ENCODE measurements at regions not wholly inside any gene's neighbourhood (a gene's known extent, or its start where the extent isn't known, plus 50 kb on each side); places are given as distances from the start of the nearest gene placed in this dataset.

- Histone ChIP-seq H3K9ac (ENCODE audit: low read length) (no peak overlapping the region), H3K4me1 (ENCODE audit: control insufficient read depth, low read depth, low read length) (peaks cover 7% of the 10 kb centered on the region), H3K27ac (ENCODE audit: low read depth, low read length) (no peak overlapping the region), H2BK120ac (ENCODE audit: low read depth, low read length) (no peak overlapping the region), H3K79me2 (ENCODE audit: control insufficient read depth, insufficient read depth, low read length) (no peaks in the 10 kb centered on the region), H3K4me3 (ENCODE audit: low read length) (no peak overlapping the region), H3K27me3 (ENCODE audit: insufficient read depth, low read length, poor library complexity) (no peaks in the 10 kb centered on the region), H3K18ac (ENCODE audit: low read length) (no peak overlapping the region), H3K79me1 (ENCODE audit: low read length) (no peaks in the 10 kb centered on the region), H3K56ac (ENCODE audit: low read length) (no peak overlapping the region), H3K36me3 (ENCODE audit: control insufficient read depth, insufficient read depth, low read length) (no peaks in the 10 kb centered on the region), H4K5ac (ENCODE audit: low read length) (no peak overlapping the region), H2BK5ac (ENCODE audit: low read length) (no peak overlapping the region), H2AK5ac (ENCODE audit: low read length) (no peak overlapping the region), H2BK15ac (replicated peaks; ENCODE audit: low read depth) (no peak overlapping the region), H4K8ac (ENCODE audit: low read depth, low read length) (no peak overlapping the region), H3K23ac (ENCODE audit: low read length) (no peak overlapping the region), H3K4me2 (ENCODE audit: low read length) (no peak overlapping the region), H3K4ac (ENCODE audit: low read depth, low read length) (no peak overlapping the region)
- DNase-seq = peak; percentile 60
- no CpG with 5 or more reads among the region's 2 CpGs for WGBS (ENCODE audit: extremely low coverage, insufficient coverage, low lambda C conversion rate)
Observed at GRCh38 chr20:17871181-17871580, 97.4 kb downstream of the SNX5 start.

- H3K36me3 ChIP-seq (ENCODE audit: control insufficient read depth, insufficient read depth, low read length) = no peaks in the 10 kb centered on the region
- peak overlapping the region; percentile 13 for H3K18ac ChIP-seq (ENCODE audit: low read length)
- H2BK15ac ChIP-seq (replicated peaks; ENCODE audit: low read depth) = no peak overlapping the region
- H3K23ac ChIP-seq (ENCODE audit: low read length) = no peak overlapping the region
- no peak overlapping the region for H2BK120ac ChIP-seq (ENCODE audit: low read depth, low read length)
- H3K9ac ChIP-seq (ENCODE audit: low read length) = no peak overlapping the region
- H3K4me2 ChIP-seq (ENCODE audit: low read length) = no peak overlapping the region
- DNase-seq = no peak
- no peak overlapping the region for H3K4ac ChIP-seq (ENCODE audit: low read depth, low read length)
- no peak overlapping the region for H2AK5ac ChIP-seq (ENCODE audit: low read length)
- H3K79me2 ChIP-seq (ENCODE audit: control insufficient read depth, insufficient read depth, low read length) = no peaks in the 10 kb centered on the region
- no peak overlapping the region for H2BK5ac ChIP-seq (ENCODE audit: low read length)
- H3K4me1 ChIP-seq (ENCODE audit: control insufficient read depth, low read depth, low read length) = peaks cover 7% of the 10 kb centered on the region
- H3K27ac ChIP-seq (ENCODE audit: low read depth, low read length) = no peak overlapping the region
- H4K5ac ChIP-seq (ENCODE audit: low read length) = no peak overlapping the region
- H3K79me1 ChIP-seq (ENCODE audit: low read length) = no peaks in the 10 kb centered on the region
- no peak overlapping the region for H4K8ac ChIP-seq (ENCODE audit: low read depth, low read length)
- H3K56ac ChIP-seq (ENCODE audit: low read length) = no peak overlapping the region
- H3K27me3 ChIP-seq (ENCODE audit: insufficient read depth, low read length, poor library complexity) = no peaks in the 10 kb centered on the region
- no peak overlapping the region for H3K4me3 ChIP-seq (ENCODE audit: low read length)
- no CpG with 5 or more reads among the region's 17 CpGs for WGBS (ENCODE audit: extremely low coverage, insufficient coverage, low lambda C conversion rate)
Observed at GRCh38 chr20:17870086-17870740, 98.4 kb downstream of the SNX5 start.

- Histone ChIP-seq H3K79me1 (ENCODE audit: low read length) (no peaks in the 10 kb centered on the region), H3K27ac (ENCODE audit: low read depth, low read length) (no peak overlapping the region), H2BK5ac (ENCODE audit: low read length) (no peak overlapping the region), H4K5ac (ENCODE audit: low read length) (no peak overlapping the region), H3K23ac (ENCODE audit: low read length) (no peak overlapping the region), H3K56ac (ENCODE audit: low read length) (no peak overlapping the region), H4K8ac (ENCODE audit: low read depth, low read length) (no peak overlapping the region), H3K4me1 (ENCODE audit: control insufficient read depth, low read depth, low read length) (peaks cover 7% of the 10 kb centered on the region), H2BK120ac (ENCODE audit: low read depth, low read length) (no peak overlapping the region), H3K4ac (ENCODE audit: low read depth, low read length) (no peak overlapping the region), H3K36me3 (ENCODE audit: control insufficient read depth, insufficient read depth, low read length) (no peaks in the 10 kb centered on the region), H3K4me2 (ENCODE audit: low read length) (no peak overlapping the region), H3K9ac (ENCODE audit: low read length) (no peak overlapping the region), H3K18ac (ENCODE audit: low read length) (peak overlapping the region; percentile 2), H3K27me3 (ENCODE audit: insufficient read depth, low read length, poor library complexity) (no peaks in the 10 kb centered on the region), H2AK5ac (ENCODE audit: low read length) (no peak overlapping the region), H3K79me2 (ENCODE audit: control insufficient read depth, insufficient read depth, low read length) (no peaks in the 10 kb centered on the region), H2BK15ac (replicated peaks; ENCODE audit: low read depth) (no peak overlapping the region), H3K4me3 (ENCODE audit: low read length) (no peak overlapping the region)
- no CpG with 5 or more reads among the region's 12 CpGs for WGBS (ENCODE audit: extremely low coverage, insufficient coverage, low lambda C conversion rate)
- DNase-seq = no peak
Observed at GRCh38 chr20:17869295-17869994, 99.1 kb downstream of the SNX5 start.

GRCh38 chr20:17868700-17869231, 99.8 kb downstream of the SNX5 start:
- H4K5ac ChIP-seq (ENCODE audit: low read length) = no peak overlapping the region
- H2BK15ac ChIP-seq (replicated peaks; ENCODE audit: low read depth) = no peak overlapping the region
- no peak overlapping the region for H4K8ac ChIP-seq (ENCODE audit: low read depth, low read length)
- no peak overlapping the region for H3K23ac ChIP-seq (ENCODE audit: low read length)
- H3K4me1 ChIP-seq (ENCODE audit: control insufficient read depth, low read depth, low read length) = peaks cover 7% of the 10 kb centered on the region
- H3K27me3 ChIP-seq (ENCODE audit: insufficient read depth, low read length, poor library complexity) = no peaks in the 10 kb centered on the region
- no peaks in the 10 kb centered on the region for H3K79me2 ChIP-seq (ENCODE audit: control insufficient read depth, insufficient read depth, low read length)
- no peak for DNase-seq
- H2AK5ac ChIP-seq (ENCODE audit: low read length) = no peak overlapping the region
- H3K36me3 ChIP-seq (ENCODE audit: control insufficient read depth, insufficient read depth, low read length) = no peaks in the 10 kb centered on the region
- H3K4me2 ChIP-seq (ENCODE audit: low read length) = no peak overlapping the region
- H3K27ac ChIP-seq (ENCODE audit: low read depth, low read length) = no peak overlapping the region
- H3K4me3 ChIP-seq (ENCODE audit: low read length) = no peak overlapping the region
- WGBS (ENCODE audit: extremely low coverage, insufficient coverage, low lambda C conversion rate) = no CpG with 5 or more reads among the region's 4 CpGs
- no peaks in the 10 kb centered on the region for H3K79me1 ChIP-seq (ENCODE audit: low read length)
- H3K18ac ChIP-seq (ENCODE audit: low read length) = no peak overlapping the region
- H3K9ac ChIP-seq (ENCODE audit: low read length) = no peak overlapping the region
- H2BK5ac ChIP-seq (ENCODE audit: low read length) = no peak overlapping the region
- H3K4ac ChIP-seq (ENCODE audit: low read depth, low read length) = no peak overlapping the region
- no peak overlapping the region for H2BK120ac ChIP-seq (ENCODE audit: low read depth, low read length)
- no peak overlapping the region for H3K56ac ChIP-seq (ENCODE audit: low read length)

GRCh38 chr20:17868151-17868550, 100.4 kb downstream of the SNX5 start:
- H2BK15ac ChIP-seq (replicated peaks; ENCODE audit: low read depth) = no peak overlapping the region
- peaks cover 7% of the 10 kb centered on the region for H3K4me1 ChIP-seq (ENCODE audit: control insufficient read depth, low read depth, low read length)
- H3K79me2 ChIP-seq (ENCODE audit: control insufficient read depth, insufficient read depth, low read length) = no peaks in the 10 kb centered on the region
- no CpG with 5 or more reads among the region's 4 CpGs for WGBS (ENCODE audit: extremely low coverage, insufficient coverage, low lambda C conversion rate)
- H3K27ac ChIP-seq (ENCODE audit: low read depth, low read length) = no peak overlapping the region
- peak; percentile 30 for DNase-seq
- no peak overlapping the region for H3K18ac ChIP-seq (ENCODE audit: low read length)
- H3K4ac ChIP-seq (ENCODE audit: low read depth, low read length) = no peak overlapping the region
- H4K5ac ChIP-seq (ENCODE audit: low read length) = no peak overlapping the region
- H3K27me3 ChIP-seq (ENCODE audit: insufficient read depth, low read length, poor library complexity) = no peaks in the 10 kb centered on the region
- H2BK120ac ChIP-seq (ENCODE audit: low read depth, low read length) = no peak overlapping the region
- H3K4me2 ChIP-seq (ENCODE audit: low read length) = no peak overlapping the region
- no peaks in the 10 kb centered on the region for H3K79me1 ChIP-seq (ENCODE audit: low read length)
- no peak overlapping the region for H4K8ac ChIP-seq (ENCODE audit: low read depth, low read length)
- H3K9ac ChIP-seq (ENCODE audit: low read length) = no peak overlapping the region
- H3K36me3 ChIP-seq (ENCODE audit: control insufficient read depth, insufficient read depth, low read length) = no peaks in the 10 kb centered on the region
- H3K4me3 ChIP-seq (ENCODE audit: low read length) = no peak overlapping the region
- H3K23ac ChIP-seq (ENCODE audit: low read length) = no peak overlapping the region
- H3K56ac ChIP-seq (ENCODE audit: low read length) = no peak overlapping the region
- H2AK5ac ChIP-seq (ENCODE audit: low read length) = no peak overlapping the region
- H2BK5ac ChIP-seq (ENCODE audit: low read length) = no peak overlapping the region

Data from mesendoderm (in vitro differentiated cells).